Renal cortex interstitium (tissue), 11 donors: ENCODE measurements at regions not wholly inside any gene's neighbourhood (a gene's known extent, or its start where the extent isn't known, plus 50 kb on each side); places are given as distances from the start of the nearest gene placed in this dataset.
"Not testable (repeated sequence)": the region's sequence is repeated elsewhere in the genome, so short reads cannot be mapped to it uniquely, and the experiment has no call there.

Source experiments
- DNase-seq, 11 donors: peaks; one replicate each; pipeline ENCODE4 v3.0.0-alpha.2; 2013; ENCODE audit warnings: low read depth in 9 of 11, low spot score in 4 of 11; ENCODE audit errors: extremely low read depth in 1 of 11

DNA sequence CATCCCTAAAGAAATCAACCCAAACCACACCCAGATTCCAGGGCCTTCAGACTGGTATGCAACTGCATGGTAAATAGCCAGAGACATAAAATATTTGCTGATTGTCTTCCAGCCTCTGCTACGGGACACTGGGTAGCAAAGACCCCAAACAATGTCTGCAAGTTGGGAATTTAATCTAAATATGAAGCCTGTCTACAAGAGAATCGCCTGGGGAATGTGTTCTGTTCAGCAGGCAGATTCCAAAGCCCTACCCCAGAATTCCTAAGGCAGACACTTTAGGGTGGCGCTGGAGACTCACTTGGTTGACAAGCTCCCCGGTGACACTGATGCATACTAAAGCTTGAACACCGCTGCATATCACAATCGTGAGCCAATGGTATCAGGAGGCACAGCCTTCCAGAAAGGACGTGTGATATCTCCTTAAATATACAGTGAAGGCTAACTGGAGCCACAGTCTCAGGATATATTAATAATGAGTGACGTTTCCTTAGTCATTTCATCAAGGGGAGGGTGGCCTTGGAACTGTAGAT is 684.1 kb downstream of the NTRK3 start:
- DNase-seq, result no peak

DNA sequence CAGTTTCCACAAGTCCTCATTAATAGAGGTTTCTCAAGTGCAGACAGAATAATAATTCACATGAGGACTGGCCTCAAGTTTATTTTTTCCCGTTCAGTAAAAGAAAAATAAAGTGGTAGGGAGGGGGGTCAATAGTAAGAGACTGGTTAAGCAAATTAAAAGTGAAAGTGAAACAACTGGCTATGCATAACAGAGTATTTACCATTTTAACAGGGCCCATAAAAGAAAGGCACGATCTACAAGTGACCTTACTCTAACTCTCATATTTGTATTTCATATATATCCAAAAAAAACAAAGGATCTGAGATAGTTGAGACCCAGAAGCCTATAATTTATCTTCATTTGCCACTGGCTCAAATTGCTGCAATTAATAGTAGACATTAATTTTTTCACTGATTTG is 686.3 kb downstream of the NTRK3 start:
- DNase-seq, result peak in 9 of 11 donors; percentile 3 to 37 (median 25)

DNA sequence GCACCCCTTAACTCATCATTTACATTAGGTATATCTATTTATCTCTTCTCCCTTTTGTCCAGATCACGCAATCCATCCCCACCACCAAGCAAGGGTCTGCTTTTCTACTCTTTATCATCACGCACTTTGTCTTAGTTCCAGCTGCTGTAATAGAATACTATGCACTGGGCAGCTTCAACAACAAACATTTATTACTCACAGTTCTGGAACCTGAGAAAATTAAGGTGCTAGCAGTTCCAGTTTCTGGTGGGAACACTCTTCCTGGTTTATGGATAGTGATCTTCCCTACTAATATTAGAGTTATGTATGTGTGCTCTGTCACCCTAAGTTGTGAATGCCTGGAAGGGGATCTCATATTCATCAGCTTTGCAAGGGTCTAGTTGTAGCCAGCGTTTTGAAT is 687.0 kb downstream of the NTRK3 start:
- DNase-seq, result no peak

DNA sequence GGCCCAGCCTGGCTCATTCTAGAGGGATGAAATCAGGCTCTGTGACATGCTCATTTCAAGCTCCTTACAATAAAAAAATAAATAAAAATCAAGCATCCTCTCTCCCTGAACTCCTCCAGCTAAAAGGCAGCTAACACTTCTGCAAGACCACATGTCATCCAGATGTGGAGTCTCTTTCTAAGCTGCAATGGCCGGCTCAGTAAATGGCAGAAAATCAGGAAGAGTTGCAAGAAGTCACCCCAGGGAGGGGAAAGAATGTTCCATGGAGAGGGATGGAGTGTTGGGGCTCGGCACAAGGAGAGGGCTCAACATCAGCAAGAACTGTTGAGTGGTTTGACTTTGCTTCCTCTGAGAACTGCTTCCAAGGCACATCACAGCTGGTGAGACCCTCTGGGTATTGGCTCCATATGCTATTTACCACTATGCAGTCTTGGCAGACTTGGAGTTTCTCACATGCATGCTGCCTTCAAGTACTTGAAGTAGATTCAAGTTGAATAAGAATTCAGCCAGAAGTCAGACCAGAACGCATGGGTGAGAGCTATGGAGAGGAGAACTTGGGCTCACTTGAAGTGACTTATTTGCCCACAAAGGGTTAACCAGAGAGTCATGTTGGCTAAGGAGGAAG is 689.0 kb downstream of the NTRK3 start:
- no peak for DNase-seq

DNA sequence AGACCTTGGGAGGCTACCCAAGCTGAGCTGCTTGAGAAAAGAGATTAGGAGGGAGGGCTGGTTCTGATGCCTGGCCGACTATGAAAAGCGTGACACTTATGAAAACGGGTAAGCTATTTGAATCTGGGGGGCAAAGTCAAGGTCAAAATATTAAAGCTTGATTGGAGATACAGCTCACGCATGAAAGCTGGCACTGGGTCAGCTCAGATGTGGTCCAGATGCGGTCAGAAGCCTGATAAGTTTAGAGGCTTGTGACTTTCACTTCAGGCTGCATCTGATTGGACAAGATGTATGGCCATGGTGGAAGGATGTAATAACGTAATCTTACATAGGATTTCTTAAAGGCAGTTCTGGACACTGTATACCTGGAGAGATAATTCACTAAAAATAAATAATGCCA is 690.3 kb downstream of the NTRK3 start:
- DNase-seq, result no peak

DNA sequence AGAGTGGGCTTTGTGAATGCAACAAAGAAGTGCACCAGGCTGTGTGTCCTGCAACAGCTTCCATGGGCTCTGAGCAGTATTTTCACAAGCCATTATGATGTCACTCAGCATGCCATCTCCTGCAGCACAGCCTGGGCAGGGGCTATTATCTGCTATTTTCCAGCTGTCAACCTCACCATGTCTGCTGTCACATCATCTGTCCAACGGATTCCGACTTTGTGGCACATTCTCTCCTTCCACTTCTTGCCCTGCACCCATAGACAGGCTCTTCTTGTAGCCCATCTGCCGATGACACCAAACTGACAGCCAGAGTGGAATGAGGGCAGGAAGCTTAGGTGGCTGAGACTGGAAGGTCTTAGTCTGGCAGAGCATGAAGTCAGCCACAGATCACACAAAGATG is 691.9 kb downstream of the NTRK3 start:
- no peak for DNase-seq

DNA sequence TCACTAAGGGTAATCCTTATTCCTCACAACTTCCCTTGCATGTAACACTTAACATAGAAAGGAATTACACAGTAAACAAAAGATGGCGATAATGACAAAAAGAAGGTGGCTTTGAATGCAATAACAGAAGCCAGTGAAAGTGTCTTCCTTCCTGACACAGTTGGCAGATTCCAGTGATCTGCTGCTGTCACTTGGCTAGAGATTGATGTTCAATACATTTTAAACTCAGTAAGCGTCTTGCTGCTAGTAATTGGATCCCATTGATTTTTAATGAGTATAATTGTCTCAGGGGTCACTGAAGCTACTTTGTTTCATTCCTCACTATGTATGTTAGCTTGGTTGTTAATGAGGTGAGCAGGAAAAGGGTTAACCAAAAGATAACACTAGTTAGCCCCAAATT is 692.7 kb downstream of the NTRK3 start:
- DNase-seq, result no peak

DNA sequence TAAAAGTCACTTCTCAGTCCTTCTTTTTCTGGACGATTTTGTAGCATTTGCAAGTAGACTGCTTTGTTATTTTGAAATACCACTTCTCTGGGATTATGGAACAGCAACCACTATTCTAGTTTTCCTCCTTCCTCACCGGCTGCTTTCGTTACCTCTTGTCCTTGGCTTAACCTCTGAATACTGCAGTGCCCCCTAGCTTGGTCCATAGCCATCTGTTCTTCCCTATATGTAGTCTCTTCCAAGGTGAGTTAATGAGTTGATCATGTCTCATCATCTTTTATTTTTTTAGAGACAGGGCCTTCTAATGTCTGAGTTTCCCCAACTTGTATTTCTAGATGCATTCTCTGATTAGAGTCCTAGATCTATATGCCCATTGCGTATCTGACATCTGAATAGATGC is 694.3 kb downstream of the NTRK3 start:
- DNase-seq, result no peak

DNA sequence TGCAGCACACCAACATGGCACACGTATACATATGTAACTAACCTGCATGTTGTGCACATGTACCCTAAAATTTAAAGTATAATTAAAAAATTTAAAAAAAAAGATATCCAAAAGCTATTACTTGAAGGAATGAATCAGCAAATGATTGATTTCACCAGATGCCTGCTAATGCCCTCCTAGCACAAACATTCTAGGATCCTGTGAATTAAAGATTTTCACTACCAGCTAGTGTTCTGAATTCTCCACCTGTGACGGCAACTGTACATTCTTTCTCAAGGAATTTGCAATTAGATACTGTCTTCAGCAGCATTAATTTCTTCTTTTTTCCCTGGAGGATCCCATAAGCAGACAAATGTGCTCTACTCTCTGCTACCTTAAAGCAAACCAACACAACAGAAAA is 694.9 kb downstream of the NTRK3 start:
- no peak for DNase-seq

DNA sequence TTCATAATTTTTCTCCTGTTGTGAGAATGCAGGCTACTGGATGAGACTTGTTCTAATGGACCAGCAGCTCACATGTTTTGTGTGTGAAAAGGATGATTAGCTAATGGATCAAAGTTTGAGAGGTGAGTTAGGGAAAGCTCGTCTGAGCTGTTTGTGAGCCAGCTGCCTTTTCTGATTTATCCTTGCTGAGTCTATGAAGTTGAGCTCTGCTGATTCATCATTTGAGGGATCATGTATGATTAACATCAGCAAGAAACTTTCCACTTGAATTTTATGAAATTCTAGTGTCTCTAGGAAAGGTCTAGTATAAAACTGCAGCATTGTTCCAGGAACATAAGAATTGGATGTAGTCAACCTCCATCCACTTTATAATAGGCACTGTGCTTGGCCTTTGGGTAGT is 698.7 kb downstream of the NTRK3 start:
- no peak for DNase-seq

DNA sequence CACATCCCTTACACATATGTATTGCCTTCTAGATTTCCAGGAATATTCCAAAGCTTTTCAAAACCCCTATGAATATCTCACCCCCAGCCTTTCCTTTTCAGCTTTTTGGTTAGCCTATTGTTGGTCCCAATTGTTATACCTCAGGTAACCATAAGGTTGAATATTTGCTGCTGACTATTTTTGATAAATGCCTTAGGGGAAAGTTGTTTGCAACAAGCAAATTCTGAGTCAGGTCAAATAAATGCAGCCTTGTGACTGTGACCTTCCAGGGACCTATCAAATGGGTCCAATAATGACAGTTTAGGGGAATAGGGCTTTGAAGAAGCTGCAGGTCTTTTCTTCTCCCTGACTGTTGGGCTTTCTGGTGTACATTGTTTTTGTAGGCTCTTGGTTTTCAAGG is 699.7 kb downstream of the NTRK3 start:
- no peak for DNase-seq

DNA sequence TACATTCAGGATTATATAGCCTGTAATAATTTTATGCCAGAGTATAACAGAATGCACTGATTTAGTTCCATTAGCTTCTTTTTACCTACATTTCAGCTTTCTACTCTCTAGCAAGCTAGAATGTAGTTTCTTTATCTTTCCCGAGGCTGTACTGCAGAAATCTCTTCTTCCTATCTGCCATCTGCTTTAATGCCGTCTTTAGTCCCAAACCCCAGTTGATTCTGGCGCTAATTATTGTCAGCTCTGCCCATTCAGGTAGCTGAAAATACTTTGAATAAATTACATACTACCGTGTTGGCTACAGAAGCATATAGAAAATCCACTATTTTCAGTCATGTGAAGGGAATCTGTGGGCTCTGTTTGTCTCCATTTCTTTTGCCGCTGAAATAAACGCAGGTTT is 706.7 kb downstream of the NTRK3 start:
- no peak for DNase-seq

DNA sequence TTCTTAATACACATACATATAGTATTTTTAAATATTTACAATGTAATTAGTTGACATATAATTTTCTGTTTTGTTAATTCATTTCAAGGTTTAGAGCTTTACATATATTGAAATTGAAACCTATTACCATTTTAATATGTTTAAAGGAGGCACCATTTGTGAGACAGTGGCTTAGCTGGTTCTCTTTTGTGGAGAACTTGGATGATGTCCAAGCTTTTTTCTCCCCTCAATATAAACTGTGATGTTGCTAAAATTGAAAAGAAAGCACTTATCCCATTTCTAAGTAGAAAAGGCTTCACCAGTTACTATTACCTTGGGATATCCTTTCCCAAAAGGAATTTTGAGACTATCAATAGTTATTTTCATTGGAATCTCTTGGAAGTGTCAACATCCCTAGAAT is 707.2 kb downstream of the NTRK3 start:
- no peak for DNase-seq

DNA sequence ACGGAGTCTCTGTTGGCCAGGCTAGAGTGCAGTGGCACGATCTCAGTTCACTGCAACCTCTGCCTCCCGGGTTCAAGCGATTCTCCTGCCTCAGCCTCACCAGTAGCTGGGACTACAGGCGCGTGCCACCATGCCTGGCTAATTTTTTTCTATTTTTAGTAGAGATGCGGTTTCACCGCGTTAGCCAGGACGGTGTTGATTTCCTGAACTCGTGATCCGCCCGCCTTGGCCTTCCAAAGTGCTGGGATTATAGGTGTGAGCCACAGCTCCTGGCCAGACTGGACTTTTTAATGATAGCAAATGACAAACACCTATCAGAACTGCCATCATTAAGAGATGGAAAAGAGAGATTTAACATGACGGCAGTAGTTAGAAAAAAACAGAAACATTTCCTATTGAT is 707.9 kb downstream of the NTRK3 start:
- DNase-seq, result not testable (repeated sequence)

DNA sequence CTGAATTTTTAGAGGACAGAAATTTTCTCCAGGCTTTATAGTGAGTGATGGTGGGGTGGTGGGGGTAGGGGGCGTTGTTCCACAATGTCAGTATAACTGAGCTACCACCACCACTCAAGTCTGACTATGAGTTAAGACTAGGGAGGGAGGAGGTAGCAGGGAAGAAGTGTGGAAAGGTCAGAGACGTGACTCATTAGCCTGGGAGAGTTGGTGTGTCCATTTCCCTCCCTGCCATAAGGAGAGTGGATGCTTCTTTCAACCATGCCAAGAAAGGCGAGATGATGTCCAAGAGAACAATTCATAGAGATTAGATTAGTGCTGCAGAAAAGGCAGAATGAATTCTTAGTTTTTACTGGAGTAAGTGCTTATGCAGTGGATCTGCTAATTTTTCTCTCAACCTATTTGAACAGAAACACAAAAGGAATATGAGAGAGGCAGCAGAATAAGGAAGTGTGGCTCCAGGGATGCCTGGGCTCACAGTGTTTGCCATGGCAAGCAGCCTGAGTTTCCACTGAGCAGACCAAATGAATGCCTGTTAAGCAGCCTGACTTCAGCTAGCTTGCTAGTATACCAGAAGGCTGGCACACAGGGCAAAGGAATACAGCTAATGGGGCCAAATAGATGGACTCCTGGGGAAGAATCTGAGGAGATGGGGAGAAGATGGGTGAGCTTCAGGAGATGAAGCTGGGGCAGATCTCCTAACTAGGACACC is 708.9 kb downstream of the NTRK3 start:
- no peak for DNase-seq

DNA sequence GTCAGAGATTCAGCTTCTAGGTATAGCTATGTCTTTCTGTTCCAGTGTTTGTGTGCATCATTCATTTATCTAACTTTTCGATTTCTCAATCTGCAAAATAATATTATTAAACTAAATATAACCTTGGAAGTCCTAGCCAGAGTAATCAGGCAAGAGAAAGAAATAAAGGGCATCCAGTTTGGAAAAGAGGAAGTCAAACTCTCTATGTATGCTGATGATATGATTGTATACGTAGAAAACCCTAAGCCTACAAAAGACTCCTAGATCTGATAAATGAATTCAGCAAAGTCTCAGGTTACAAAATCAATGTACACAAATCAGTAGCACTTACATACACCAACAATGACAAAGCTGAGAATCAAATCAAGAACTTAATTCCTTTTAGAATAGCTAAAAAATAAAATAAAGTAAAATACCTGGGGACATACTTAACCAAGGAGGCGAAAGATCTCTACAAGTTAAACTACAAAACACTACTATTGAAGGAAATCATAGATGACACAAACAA is 718.2 kb downstream of the NTRK3 start:
- no peak for DNase-seq

DNA sequence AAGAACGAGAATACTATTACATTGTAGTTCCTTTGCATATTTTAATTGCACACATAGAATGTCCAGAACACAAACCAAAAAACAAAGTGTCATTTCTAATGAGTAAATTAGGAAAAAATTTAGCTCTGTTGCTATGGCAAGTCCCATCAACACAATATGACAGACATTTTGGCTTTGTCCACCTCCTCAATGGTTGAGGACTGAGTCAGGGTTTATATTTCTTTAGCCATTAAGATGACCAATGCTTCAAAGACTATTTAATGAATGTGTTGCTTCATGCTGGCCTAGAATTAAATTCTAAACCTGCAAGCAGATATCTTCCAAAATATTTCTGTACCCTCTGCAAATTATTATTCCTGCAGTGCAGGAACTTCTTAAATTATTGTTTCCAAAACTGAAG is 719.2 kb downstream of the NTRK3 start:
- DNase-seq, result no peak

DNA sequence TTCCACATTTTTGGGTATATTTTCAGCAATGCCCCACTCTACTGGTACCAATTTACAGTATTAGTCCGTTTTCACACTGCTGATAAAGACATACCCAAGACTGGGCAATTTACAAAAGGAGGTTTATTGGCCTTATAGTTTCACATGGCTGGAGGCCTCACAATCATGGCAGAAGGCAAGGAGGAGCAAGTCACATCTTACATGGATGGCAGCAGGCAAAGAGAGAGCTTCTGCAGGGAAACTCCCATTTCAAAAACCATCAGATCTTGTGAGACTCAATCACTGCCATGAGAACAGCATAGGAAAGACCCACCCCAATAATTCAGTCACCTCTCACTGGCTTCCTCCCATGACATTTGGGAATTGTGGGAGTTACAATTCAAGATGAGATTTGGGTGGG is 722.9 kb downstream of the NTRK3 start:
- DNase-seq, result not testable (repeated sequence)

DNA sequence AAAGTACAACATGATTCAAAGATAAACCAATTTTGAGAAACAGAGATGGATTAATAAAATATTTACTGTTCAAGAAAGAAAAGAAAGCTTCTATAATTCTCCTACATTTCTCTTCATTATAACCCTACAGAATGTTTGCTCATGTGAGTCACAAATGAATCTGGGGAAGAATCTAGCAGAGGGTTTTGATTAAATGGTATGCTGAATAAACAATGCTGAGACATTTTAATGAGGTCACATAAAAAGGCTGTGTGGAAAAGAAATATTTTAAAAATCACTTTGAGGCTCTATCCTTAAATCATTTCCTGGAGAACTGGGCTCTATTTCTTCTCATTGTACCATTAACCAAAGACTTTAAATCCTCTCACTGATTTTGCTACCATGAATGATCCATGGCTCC is 727.7 kb downstream of the NTRK3 start:
- peak in 7 of 11 donors; percentile 7 to 31 (median 13) for DNase-seq

DNA sequence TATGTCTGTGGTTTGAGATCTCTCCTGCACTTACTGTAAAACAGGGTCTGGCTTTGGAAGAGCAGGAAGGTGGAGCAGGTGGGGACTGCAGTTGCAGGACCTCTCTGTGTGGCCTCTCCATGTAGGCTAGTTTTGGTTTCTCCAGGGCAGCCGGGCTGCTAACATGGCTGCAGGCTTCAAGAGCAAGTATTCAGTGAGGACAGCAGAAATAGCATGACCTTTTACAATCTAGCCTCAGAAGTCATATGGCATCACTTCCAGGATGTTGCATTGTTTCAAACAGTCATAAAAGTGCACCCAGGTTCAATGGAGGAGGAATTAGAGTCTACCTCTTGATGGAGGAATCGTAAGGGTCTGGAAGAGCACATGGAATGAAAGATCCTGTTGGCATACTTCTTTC is 728.7 kb downstream of the NTRK3 start:
- no peak for DNase-seq

DNA sequence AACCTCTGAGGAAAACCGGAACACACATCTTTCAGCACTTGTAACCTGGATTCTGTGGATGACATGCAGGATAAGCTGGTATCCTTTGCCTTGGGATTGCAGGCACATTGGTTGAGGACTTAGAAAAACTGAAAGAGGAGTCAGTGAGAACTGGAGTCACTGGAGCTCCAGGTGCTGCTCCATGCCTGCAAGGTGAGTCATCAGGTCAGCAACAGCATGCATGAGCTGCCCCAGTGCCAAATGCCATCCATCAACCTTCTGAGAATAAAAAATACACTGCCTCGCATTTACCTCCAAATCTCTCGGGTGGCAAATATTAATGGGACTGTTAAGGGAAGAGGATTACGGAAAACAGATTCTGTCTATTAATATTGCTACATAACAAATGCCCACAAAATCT is 729.1 kb downstream of the NTRK3 start:
- DNase-seq, result no peak
